PC-9 (cell line): ENCODE measurements at regions not wholly inside any gene's neighbourhood (a gene's known extent, or its start where the extent isn't known, plus 50 kb on each side); places are given as distances from the start of the nearest gene placed in this dataset.
A peak's percentile ranks its signal among the peaks of the same experiment; 100 is the strongest.

ENCODE experiments used
- BruUV-seq: library from RNA; stranded (reverse); fragments of 400-500 nt; replicated peaks from 2 replicates; lab custom pipeline; 2021; lab: Mats Ljungman, UMichigan
- CTCF ChIA-PET: fragments of 300-600 bp; sonication (Branson Sonifier 250); formaldehyde crosslinking; loops from one replicate; lab custom pipeline; 2022; ENCODE audit warnings: antibody characterized with exemption; lab: Charles Lee
- POLR2A ChIA-PET: fragments of 300-600 bp; sonication (Branson Sonifier 250); formaldehyde crosslinking; loops from one replicate; lab custom pipeline; 2022; ENCODE audit warnings: antibody characterized with exemption; ENCODE audit not compliant: unreplicated experiment; lab: Charles Lee
- DNase-seq, 2 experiments: peaks; one replicate each; pipeline versions ENCODE4 v3.0.0 to v3.0.0-alpha.2; 2015 to 2022; ENCODE audit warnings: mixed read lengths in 1 of 2
- H2AFZ ChIP-seq: fragments of 200-600 bp; sonication (generic); 2 replicates; pipeline ENCODE4 v1.8.1; 2017; ENCODE audit warnings: antibody characterized with exemption
- H3F3A ChIP-seq: fragments of 200-600 bp; sonication (generic); 2 replicates; pipeline ENCODE4 v1.8.1; 2017; ENCODE audit warnings: antibody characterized with exemption, mild to moderate bottlenecking, low read depth; ENCODE audit not compliant: insufficient read depth
- H3K27ac ChIP-seq: fragments of 200-600 bp; sonication (generic); 2 replicates; pipeline ENCODE4 v1.6.1; 2016; ENCODE audit warnings: mixed run types
- H3K27me3 ChIP-seq: fragments of 200-600 bp; sonication (generic); 2 replicates; pipeline ENCODE4 v1.6.1; 2016; ENCODE audit warnings: low read depth, mixed run types; ENCODE audit not compliant: insufficient read depth
- H3K36me3 ChIP-seq: fragments of 200-600 bp; sonication (generic); 2 replicates; pipeline ENCODE4 v1.6.1; 2016; ENCODE audit warnings: low read depth, mixed run types
- H3K4me1 ChIP-seq: fragments of 200-600 bp; sonication (generic); replicated peaks from 2 replicates; pipeline ENCODE4 v1.6.1; 2016; ENCODE audit warnings: mixed run types; ENCODE audit not compliant: insufficient read depth
- H3K4me2 ChIP-seq: fragments of 200-600 bp; sonication (generic); 2 replicates; pipeline ENCODE4 v1.6.1; 2017; ENCODE audit warnings: mixed run types
- H3K4me3 ChIP-seq: fragments of 200-600 bp; sonication (generic); 2 replicates; pipeline ENCODE4 v1.6.1; 2016; ENCODE audit warnings: mixed run types
- H3K79me2 ChIP-seq: fragments of 200-600 bp; sonication (generic); 2 replicates; pipeline ENCODE4 v1.6.1; 2017; ENCODE audit warnings: low read depth, mixed run types
- H3K9me2 ChIP-seq: fragments of 200-600 bp; sonication (generic); 2 replicates; pipeline ENCODE4 v1.8.1; 2017; ENCODE audit warnings: mild to moderate bottlenecking; ENCODE audit not compliant: insufficient read depth
- H3K9me3 ChIP-seq: fragments of 200-600 bp; sonication (generic); 2 replicates; pipeline ENCODE4 v1.8.1; 2016; ENCODE audit warnings: low read depth; ENCODE audit not compliant: insufficient read depth
- H4K20me1 ChIP-seq: fragments of 200-600 bp; sonication (generic); 2 replicates; pipeline ENCODE4 v1.8.1; 2017; ENCODE audit not compliant: insufficient read depth
- CTCF ChIP-seq: fragments of 200-600 bp; sonication (generic); conservative IDR thresholded peaks from 2 replicates; pipeline ENCODE4 v1.6.1; 2017; ENCODE audit warnings: mixed run types, antibody characterized with exemption, mild to moderate bottlenecking, moderate library complexity
- EZH2 ChIP-seq: fragments of 200-600 bp; sonication (generic); IDR thresholded peaks from 2 replicates; pipeline ENCODE4 v1.8.0; 2017; ENCODE audit warnings: antibody characterized with exemption, low read depth
- intact Hi-C: fragments of 100-400 bp; cut with micrococcal nuclease; formaldehyde crosslinking; loops from one replicate; pipeline ENCODE4 v1.10.0; 2022; ENCODE audit not compliant: unreplicated experiment

DNA sequence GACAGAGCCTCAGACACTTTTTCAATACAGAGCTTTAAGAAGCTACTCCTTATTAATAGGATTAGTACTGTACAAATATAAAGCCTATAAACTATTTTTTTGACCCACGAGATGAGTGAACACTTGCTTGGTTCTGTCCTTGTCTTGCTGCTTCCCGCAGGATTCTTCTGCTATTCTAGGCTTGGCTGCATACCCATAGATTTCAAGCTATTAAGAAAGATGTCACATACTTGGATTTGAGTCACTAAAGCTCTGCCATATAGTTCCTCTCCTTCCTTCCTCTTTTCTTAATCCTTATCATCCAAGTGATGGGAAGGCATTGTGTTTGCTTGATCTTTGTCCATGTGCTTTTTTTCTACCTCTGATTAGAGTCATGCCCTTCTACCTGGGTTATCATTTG, 361.2 kb upstream of the TRPC7 start:
- CTCF ChIA-PET = no interaction called here
- intact Hi-C loops = no loop called here
- BruUV-seq = no TSS peak

GRCh38 chr5:136724161-136724560, 358.8 kb upstream of the TRPC7 start:
- DNase-seq = peak; percentile 50 to 87
- peaks cover 10% of the 10 kb centered on the region for H3F3A ChIP-seq
- H4K20me1 ChIP-seq = no peaks in the 10 kb centered on the region
- no peaks in the 10 kb centered on the region for H3K9me2 ChIP-seq
- H3K4me3 ChIP-seq = no peak overlapping the region
- no peaks in the 10 kb centered on the region for H3K9me3 ChIP-seq
- CTCF ChIA-PET = interaction anchor here (0.6 kb wide), 1 partner anchor 1018 kb away, joined by 3 read pairs; no protein-coding TSS in a partner anchor
- intact Hi-C loops = no loop called here
- no peak for TF ChIP-seq CTCF
- no peak for TF ChIP-seq EZH2
- H2AFZ ChIP-seq = no peak overlapping the region
- H3K79me2 ChIP-seq = no peaks in the 10 kb centered on the region
- BruUV-seq = no TSS peak
- H3K27me3 ChIP-seq = no peaks in the 10 kb centered on the region
- H3K27ac ChIP-seq = peak overlapping the region; percentile 50
- peak overlapping the region; percentile 56 for H3K4me2 ChIP-seq
- H3K36me3 ChIP-seq = no peaks in the 10 kb centered on the region
- peaks cover 45% of the 10 kb centered on the region for H3K4me1 ChIP-seq
- POLR2A ChIA-PET = no interaction called here

More for the DNA sequence above, 361.2 kb upstream of the TRPC7 start:
- no peaks in the 10 kb centered on the region for H4K20me1 ChIP-seq
- peaks cover 32% of the 10 kb centered on the region for H3F3A ChIP-seq
- no peak overlapping the region for H3K4me2 ChIP-seq
- no peaks in the 10 kb centered on the region for H3K27me3 ChIP-seq
- H3K9me2 ChIP-seq = no peaks in the 10 kb centered on the region
- H3K4me1 ChIP-seq = peaks cover 66% of the 10 kb centered on the region
- TF ChIP-seq EZH2 (no peak), CTCF (no peak)
- H2AFZ ChIP-seq = no peak overlapping the region
- H3K27ac ChIP-seq = no peak overlapping the region
- no peaks in the 10 kb centered on the region for H3K79me2 ChIP-seq
- no peaks in the 10 kb centered on the region for H3K36me3 ChIP-seq
- POLR2A ChIA-PET = interaction anchor here (0.7 kb wide), 1 partner anchor 336 kb away, joined by 3 read pairs; no protein-coding TSS in a partner anchor
- H3K9me3 ChIP-seq = no peaks in the 10 kb centered on the region
- H3K4me3 ChIP-seq = no peak overlapping the region
- no peak for DNase-seq

DNA sequence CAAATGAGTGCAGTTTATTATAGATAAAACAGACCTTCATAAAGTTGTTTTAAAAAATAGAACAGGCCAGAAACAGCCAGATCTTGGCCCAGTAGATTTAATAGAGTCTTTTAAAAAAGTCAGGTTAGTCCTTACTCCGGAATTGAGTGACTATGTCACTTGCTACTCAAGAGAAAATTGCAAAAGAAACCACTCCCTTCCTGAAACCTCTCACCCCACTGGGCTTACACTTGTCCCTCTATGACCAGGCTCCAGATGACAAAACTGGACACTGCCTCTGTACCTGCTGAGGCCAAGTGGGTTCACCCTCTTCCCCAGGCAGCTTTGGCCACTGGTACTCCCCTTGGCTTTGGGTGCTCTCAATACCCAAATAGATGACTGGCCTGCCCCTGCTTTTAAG, 357.2 kb upstream of the TRPC7 start:
- no peaks in the 10 kb centered on the region for H3K9me3 ChIP-seq
- TF ChIP-seq CTCF = no peak
- TF ChIP-seq EZH2 = no peak
- H3F3A ChIP-seq = peaks cover 7% of the 10 kb centered on the region
- BruUV-seq = no TSS peak
- peak overlapping the region; percentile 48 for H3K27ac ChIP-seq
- H3K36me3 ChIP-seq = no peaks in the 10 kb centered on the region
- POLR2A ChIA-PET = no interaction called here
- no peaks in the 10 kb centered on the region for H4K20me1 ChIP-seq
- no peaks in the 10 kb centered on the region for H3K27me3 ChIP-seq
- H3K4me1 ChIP-seq = peaks cover 38% of the 10 kb centered on the region
- peak in 1 of 2 experiments; percentile 63 for DNase-seq
- H3K4me2 ChIP-seq = peak overlapping the region; percentile 45
- no peak overlapping the region for H3K4me3 ChIP-seq
- no peaks in the 10 kb centered on the region for H3K9me2 ChIP-seq
- CTCF ChIA-PET = no interaction called here
- intact Hi-C loops = no loop called here
- 0 out of 2 replicates have a peak overlapping the region, but pooled peaks have one; percentile 53 for H2AFZ ChIP-seq
- no peaks in the 10 kb centered on the region for H3K79me2 ChIP-seq
